GM20431 (cell line): ENCODE measurements at regions not wholly inside any gene's neighbourhood (a gene's known extent, or its start where the extent isn't known, plus 50 kb on each side); places are given as distances from the start of the nearest gene placed in this dataset.

Experiments
- in situ Hi-C: fragments of 300-500 bp; cut with MseI, MboI; formaldehyde crosslinking; loops from one replicate; pipeline ENCODE4 v1.15.0; 2020; ENCODE audit warnings: low sequenced_read_pairs; ENCODE audit not compliant: unreplicated experiment

DNA sequence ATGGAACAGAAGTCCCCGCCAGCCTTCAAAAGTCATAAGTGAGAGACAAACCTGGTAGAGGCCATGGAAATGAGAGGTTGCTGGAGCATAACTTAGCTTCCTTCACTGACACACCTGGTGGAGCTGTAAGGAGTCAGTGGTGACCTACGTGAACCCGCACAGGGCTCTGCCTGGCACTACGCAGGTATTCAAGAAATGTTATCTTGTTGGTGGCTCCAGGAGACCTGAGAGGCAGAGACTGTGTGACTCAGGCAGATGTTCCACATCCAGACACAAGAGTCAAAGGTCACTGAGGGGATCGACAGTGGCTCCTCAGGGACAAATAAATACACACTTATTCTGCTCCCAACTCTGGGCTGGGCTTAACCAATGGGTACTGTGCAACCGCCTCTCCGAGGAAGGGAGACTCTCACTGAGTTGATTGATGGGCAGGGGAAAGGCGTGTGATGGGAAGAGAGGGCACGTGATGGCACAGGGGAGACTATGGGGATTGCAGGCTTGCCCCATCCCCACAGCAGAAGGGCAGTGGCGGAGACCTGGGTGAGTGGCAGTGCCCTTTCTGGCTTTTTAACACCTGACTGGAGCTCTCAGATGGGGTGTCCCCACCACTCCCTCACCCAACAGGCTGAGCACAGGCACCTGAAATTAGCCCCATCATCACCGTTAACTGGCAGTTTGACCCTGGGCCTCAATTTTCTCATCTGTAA lies 111.7 kb upstream of the SMAD3 start:
- in situ Hi-C loops = loop anchor here (10.0 kb wide), 1 partner anchor 351 kb away; no protein-coding TSS in a partner anchor

DNA sequence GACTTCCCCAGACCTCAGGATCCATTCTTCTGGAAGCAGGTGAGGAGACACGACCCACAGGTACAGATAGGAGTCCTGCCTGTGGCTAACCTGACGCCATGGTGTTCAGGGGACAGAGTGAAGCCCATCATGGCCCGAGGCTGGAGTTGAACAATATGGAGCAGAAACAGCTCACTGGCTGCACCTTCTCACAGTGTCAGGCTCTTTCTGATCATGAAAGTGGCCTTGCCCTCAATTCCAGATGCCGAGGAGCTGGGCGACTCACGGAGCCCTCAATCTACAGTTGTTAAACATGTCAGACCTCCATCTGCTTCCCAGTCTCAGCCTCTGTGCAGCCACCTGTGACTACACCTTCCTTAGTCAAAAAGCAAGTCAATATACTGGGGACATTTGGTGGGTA lies 110.8 kb upstream of the SMAD3 start:
- in situ Hi-C loops = loop anchor here (10.0 kb wide), 1 partner anchor 350 kb away; no protein-coding TSS in a partner anchor

GRCh38 chr15:66955001-66955516 lies 110.3 kb upstream of the SMAD3 start:
- in situ Hi-C loops = loop anchor here (10.0 kb wide), 1 partner anchor 350 kb away; no protein-coding TSS in a partner anchor

DNA sequence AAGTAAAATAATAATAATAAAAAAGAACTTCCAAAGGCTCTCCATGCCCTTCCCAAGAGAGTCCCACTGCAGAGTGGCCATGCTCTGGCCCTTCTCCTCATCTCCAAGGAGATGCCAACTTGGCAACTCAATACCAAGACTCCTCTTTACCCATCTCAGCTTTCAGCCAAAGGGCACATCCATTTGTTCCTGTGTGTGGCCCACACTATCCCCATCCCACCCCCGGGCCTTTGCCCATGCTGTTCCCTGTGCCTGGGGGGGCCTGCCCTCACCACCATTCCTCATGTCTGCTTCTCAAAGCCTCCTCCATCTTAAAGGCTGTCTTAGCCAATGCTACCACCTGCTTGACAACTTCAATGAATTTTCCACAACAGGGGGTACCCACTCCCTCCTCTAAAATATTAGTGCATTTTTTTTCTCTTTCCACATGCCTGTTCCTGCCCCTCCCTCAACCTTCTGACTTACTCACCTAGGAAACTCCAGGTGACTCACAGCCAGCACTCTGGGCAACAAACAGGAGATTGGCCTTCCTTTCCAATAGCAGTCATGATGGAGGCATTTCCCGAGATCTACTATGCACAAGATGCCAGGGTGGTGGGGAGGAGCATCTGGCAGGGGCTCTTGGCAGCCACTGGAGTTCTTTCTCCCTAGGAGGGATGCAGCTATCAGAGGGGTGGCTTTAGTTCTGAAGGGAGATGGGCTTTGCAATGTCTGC lies 109.4 kb upstream of the SMAD3 start:
- in situ Hi-C loops = loop anchor here (10.0 kb wide), 1 partner anchor 349 kb away; no protein-coding TSS in a partner anchor

DNA sequence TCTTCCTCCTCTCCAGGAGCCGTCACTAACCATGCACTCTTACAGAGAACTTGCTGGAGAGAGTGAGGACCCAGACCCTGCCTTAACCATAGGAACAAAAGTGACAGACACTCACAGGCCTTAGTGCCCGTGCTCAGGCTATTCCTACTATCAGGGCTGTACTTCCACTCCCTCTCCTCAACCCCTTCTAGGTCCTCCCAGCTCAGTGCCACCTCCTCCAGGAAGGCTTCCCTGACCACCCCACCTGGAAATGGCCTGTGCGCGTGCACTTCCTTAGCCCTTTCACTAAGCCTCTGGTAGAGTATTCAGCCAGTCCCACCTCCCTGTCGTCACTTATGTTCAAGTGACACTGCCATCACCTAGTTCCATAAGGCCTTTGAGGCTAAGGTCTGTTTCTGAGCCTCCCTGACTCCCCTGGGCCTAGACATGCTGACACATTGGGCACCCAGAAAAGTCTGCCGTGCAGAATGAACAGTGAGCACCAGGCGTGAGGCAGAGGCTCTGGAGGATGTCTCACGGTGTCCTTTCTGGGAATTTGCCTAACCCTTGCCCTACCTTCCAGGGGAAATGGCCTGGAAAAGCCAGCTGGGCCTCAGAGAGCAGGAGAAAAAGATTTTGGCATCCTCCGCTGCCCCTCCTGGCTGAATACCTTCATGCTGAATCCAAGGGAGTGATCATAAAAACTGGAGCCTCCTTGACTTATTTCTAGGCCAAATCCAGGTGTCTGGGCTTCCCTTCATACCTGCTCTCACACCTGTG lies 108.6 kb upstream of the SMAD3 start:
- in situ Hi-C loops = loop anchor here (10.0 kb wide), 1 partner anchor 348 kb away; no protein-coding TSS in a partner anchor

DNA sequence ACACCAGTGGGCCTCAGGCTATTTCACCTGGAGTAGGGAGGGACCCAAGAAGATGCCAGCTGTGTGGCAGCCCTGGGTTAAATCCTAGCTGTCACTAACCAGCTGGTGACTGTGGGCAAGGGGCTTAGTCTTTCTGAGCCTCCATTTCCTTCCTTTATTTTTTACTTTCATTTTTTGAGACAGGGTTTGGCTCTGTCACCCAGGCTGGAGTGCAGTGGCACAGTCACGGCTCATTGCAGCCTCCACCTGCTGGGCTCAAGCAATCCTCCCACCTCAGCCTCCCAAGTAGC lies 108.0 kb upstream of the SMAD3 start:
- in situ Hi-C loops = loop anchor here (10.0 kb wide), 1 partner anchor 347 kb away; no protein-coding TSS in a partner anchor

GRCh38 chr15:66959066-66959465 lies 106.3 kb upstream of the SMAD3 start:
- in situ Hi-C loops = loop anchor here (10.0 kb wide), 1 partner anchor 346 kb away; no protein-coding TSS in a partner anchor

DNA sequence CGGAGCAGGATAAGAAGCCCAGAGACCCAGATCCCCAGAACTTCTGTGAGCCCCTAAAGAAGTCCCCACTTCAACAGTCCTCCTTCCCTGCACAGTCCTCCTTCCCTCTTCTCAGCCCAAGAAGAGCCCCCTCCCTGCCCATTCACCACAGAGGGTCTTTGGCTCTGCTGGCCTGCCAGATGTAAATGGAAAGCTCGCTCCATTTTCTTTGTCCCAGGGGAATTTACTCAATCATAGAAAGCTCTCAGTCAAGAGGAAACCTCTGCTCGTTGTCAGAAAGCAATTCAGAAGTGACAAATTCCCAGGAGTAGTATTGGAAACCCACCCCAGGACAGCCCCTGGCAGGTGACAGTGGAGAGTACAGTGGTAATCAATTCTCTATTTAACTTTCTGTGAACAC lies 105.5 kb upstream of the SMAD3 start:
- in situ Hi-C loops = loop anchor here (10.0 kb wide), 1 partner anchor 345 kb away; no protein-coding TSS in a partner anchor

GRCh38 chr15:66960519-66960918 lies 104.9 kb upstream of the SMAD3 start:
- in situ Hi-C loops = no loop called here

- in situ Hi-C loops = no loop called here
These were observed 104.0 kb upstream of the SMAD3 start for GRCh38 chr15:66961407-66961884.

DNA sequence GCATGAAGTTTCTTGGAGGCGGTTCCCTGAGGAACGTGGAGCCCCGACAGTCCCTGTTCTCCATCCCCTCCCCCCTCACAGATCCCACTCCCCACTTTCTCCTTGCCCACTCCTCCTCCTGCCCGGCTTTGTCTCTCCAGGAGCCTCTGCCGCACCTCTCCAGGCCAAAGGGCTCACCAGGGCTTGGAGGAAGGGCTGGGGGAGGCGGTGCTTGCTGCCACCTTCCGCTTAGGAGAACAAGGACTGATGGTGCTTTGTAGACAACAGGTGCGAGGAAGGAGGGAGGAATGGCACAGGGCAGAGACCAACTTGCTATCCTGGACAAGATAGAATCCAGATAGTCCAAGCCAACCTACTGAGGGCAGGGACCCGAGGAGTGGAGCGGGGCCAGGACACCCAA lies 103.5 kb upstream of the SMAD3 start:
- in situ Hi-C loops = no loop called here

DNA sequence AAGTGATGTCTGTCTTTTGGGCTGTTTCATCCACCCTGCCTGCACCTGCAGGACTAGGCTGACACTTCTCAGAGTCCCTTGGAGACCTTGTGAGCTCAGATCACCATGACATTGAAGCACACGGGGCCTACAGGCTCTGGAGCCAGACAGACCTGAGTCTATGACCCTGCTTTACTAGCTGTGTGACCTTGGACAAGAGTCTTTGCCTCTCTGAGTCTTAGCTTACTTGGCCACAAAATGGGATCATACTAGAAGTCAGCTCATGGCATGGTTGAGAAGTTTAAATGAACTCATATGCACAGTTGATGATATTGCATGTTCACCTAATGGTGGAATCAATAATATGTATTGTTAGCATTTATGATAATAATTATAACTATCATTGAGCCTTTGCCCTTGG lies 102.9 kb upstream of the SMAD3 start:
- in situ Hi-C loops = no loop called here

GRCh38 chr15:66963084-66963483 lies 102.3 kb upstream of the SMAD3 start:
- in situ Hi-C loops = no loop called here

- in situ Hi-C loops = no loop called here
These were observed 101.7 kb upstream of the SMAD3 start for GRCh38 chr15:66963710-66964109.

DNA sequence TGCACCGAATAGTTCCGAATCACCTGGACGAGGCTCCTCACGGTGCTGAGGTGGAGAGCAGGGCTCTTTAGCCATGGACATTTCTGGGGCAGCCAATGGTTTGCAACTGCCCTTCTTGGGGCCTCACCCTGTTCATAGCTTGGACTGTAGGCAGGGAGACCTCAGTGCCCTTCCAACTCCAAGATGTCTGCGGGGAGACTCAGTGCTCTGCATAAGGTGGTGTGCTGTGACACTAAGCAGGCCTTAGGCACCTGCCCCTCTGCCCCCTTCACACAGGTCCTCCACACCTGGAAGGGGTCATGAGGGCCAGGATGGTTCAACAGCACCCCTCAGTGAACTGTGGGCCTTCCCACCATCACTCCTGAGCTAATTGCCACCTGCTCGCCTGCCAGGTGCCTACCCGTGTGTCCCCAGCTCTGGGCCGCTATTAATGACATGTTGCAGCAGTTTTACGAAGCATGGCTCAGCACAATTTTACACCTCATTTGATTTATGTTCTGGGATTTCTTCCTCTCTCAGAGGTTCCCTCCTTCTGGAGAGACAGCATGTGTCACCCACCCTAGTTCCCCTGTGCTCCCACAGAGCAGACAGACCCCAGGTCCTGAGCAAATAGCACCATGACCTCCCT lies 101.2 kb upstream of the SMAD3 start:
- in situ Hi-C loops = no loop called here

DNA sequence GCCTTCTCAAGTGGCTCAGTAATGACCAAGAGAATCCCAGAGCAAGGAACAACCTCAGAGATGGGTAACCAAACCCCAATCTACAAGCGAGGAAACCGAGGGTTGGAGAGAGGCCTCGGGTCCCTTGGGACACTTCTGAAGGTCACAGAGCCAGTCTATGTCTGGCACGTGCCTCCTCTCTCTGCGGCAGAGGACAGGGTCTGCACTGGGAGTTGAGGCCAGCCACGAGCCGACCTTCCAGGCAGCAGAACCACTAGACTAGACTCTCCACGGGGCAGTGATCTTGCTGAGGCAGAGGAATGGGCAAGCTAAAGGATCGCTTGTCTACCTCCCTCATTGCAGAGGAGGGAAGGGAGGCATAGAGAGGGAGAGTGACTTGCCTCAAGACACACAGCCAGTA lies 100.6 kb upstream of the SMAD3 start:
- in situ Hi-C loops = no loop called here

- in situ Hi-C loops = no loop called here
These were observed 100.1 kb upstream of the SMAD3 start for GRCh38 chr15:66965201-66965900.

GRCh38 chr15:66966256-66966655 lies 99.1 kb upstream of the SMAD3 start:
- in situ Hi-C loops = no loop called here
